ENCODE measurements at regions not wholly inside any gene's neighbourhood (a gene's known extent, or its start where the extent isn't known, plus 50 kb on each side); places are given as distances from the start of the nearest gene placed in this dataset.

- in situ Hi-C loops (cut with HindIII; ENCODE audit: low sequenced_read_pairs), result no loop called here
- no peak for TF ChIP-seq CTCF (IDR thresholded peaks at IDR 0.05; ENCODE audit: low read depth, low read length, missing control alignments)
- H3K4me3 ChIP-seq (ENCODE audit: low read depth, low read length), result no peak overlapping the region
Measured at GRCh38 chr5:117286813-117287212, 712.2 kb upstream of the SEMA6A start.

DNA sequence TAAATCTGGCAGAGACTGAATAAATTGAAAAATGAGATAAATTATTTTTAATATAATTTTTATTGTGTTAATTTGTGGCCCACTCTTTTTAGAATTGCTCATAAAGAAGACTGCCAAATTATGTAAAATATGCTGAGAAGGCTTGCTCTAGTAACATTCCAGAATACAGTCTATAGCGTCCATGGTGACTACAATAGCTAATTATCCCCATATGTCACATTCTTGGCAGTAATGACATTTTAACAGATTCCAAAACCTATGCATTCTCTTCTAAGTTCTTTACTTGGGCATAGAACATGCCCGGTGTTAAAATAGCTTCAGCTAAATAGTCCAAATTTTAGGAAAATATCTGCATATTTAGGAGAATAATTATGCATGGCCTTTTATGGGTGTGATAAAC is 697.0 kb upstream of the SEMA6A start:
- H3K4me3 ChIP-seq (ENCODE audit: low read depth, low read length), result no peak overlapping the region
- in situ Hi-C loops (cut with HindIII; ENCODE audit: low sequenced_read_pairs), result no loop called here
- no peak for TF ChIP-seq CTCF (IDR thresholded peaks at IDR 0.05; ENCODE audit: low read depth, low read length, missing control alignments)
- no peak for DNase-seq (ENCODE audit: low read depth)

More at GRCh38 chr5:117286813-117287212, 712.2 kb upstream of the SEMA6A start:
- no peak for DNase-seq (ENCODE audit: low read depth)

GRCh38 chr5:117266280-117266679 is 691.7 kb upstream of the SEMA6A start:
- peak; percentile 29 for DNase-seq (ENCODE audit: low read depth)
- TF ChIP-seq CTCF (IDR thresholded peaks at IDR 0.05; ENCODE audit: low read depth, low read length, missing control alignments), result no peak
- no peak overlapping the region for H3K4me3 ChIP-seq (ENCODE audit: low read depth, low read length)
- in situ Hi-C loops (cut with HindIII; ENCODE audit: low sequenced_read_pairs), result no loop called here

GRCh38 chr5:117263231-117263630 is 688.6 kb upstream of the SEMA6A start:
- no peak for TF ChIP-seq CTCF (IDR thresholded peaks at IDR 0.05; ENCODE audit: low read depth, low read length, missing control alignments)
- DNase-seq (ENCODE audit: low read depth), result no peak
- no peak overlapping the region for H3K4me3 ChIP-seq (ENCODE audit: low read depth, low read length)
- in situ Hi-C loops (cut with HindIII; ENCODE audit: low sequenced_read_pairs), result no loop called here

- in situ Hi-C loops (cut with HindIII; ENCODE audit: low sequenced_read_pairs), result no loop called here
- H3K4me3 ChIP-seq (ENCODE audit: low read depth, low read length), result no peak overlapping the region
- peak; percentile 5 for DNase-seq (ENCODE audit: low read depth)
- no peak for TF ChIP-seq CTCF (IDR thresholded peaks at IDR 0.05; ENCODE audit: low read depth, low read length, missing control alignments)
Measured at GRCh38 chr5:117262572-117263131, 688.0 kb upstream of the SEMA6A start.

GRCh38 chr5:117261948-117262571 is 687.4 kb upstream of the SEMA6A start:
- no peak for TF ChIP-seq CTCF (IDR thresholded peaks at IDR 0.05; ENCODE audit: low read depth, low read length, missing control alignments)
- no peak overlapping the region for H3K4me3 ChIP-seq (ENCODE audit: low read depth, low read length)
- no peak for DNase-seq (ENCODE audit: low read depth)
- in situ Hi-C loops (cut with HindIII; ENCODE audit: low sequenced_read_pairs), result no loop called here
